ENCODE measurements at regions not wholly inside any gene's neighbourhood (a gene's known extent, or its start where the extent isn't known, plus 50 kb on each side); places are given as distances from the start of the nearest gene placed in this dataset.

GRCh38 chr6:96381246-96381645, 140.4 kb upstream of the UFL1 start:
- Histone ChIP-seq H4K91ac (replicated peaks; ENCODE audit: insufficient read length, low read length) (no peak overlapping the region), H3K23ac (ENCODE audit: insufficient read length) (no peak overlapping the region), H2BK12ac (ENCODE audit: low read depth, low read length) (no peak overlapping the region), H3K4me1 (replicated peaks in 1 of 4; ENCODE audit: control insufficient read depth in 3 of 4, insufficient read depth in 4 of 4, low read length in 3 of 4) (no peaks in the 10 kb centered on the region), H3K18ac (ENCODE audit: extremely low read depth, low read length) (no peak overlapping the region), H2BK15ac (ENCODE audit: low read length) (no peak overlapping the region), H3K23me2 (ENCODE audit: low read depth, low read length) (no peaks in the 10 kb centered on the region), H3K4ac (replicated peaks; ENCODE audit: insufficient read length, low read depth, low read length) (no peak overlapping the region), H3K9me3 (ENCODE audit: insufficient read depth in 2 of 2, low read depth in 1 of 2, low read length in 1 of 2) (no peaks in the 10 kb centered on the region), H3K4me3 (ENCODE audit: extremely low read depth in 1 of 4, insufficient read depth in 2 of 4, low read depth in 3 of 4, low read length in 4 of 4) (no peak overlapping the region), H3K79me1 (ENCODE audit: low read depth, low read length) (no peaks in the 10 kb centered on the region), H4K8ac (ENCODE audit: extremely low read depth, insufficient read depth, low read length) (no peak overlapping the region), H3K14ac (ENCODE audit: insufficient read length) (no peak overlapping the region), H3K9ac (replicated peaks in 1 of 4; ENCODE audit: extremely low read depth in 1 of 4, low read depth in 3 of 4, low read length in 3 of 4) (no peak overlapping the region), H3K36me3 (ENCODE audit: control insufficient read depth in 2 of 4, insufficient read depth in 4 of 4, low read length in 3 of 4) (no peaks in the 10 kb centered on the region), H2BK120ac (replicated peaks; ENCODE audit: low read depth, low read length) (no peak overlapping the region), H3K56ac (replicated peaks; ENCODE audit: insufficient read length, low read depth, low read length) (no peak overlapping the region), H4K5ac (ENCODE audit: insufficient read length, low read depth, low read length) (no peak overlapping the region), H3K27me3 (replicated peaks in 1 of 4; ENCODE audit: control insufficient read depth in 3 of 4, extremely low read depth in 1 of 4, insufficient read depth in 3 of 4, low read length in 3 of 4) (no peaks in the 10 kb centered on the region), H3K4me2 (ENCODE audit: insufficient read depth in 1 of 2, low read depth in 2 of 2, low read length in 2 of 2) (no peak overlapping the region), H4K20me1 (replicated peaks in 1 of 2; ENCODE audit: control insufficient read depth in 1 of 2, insufficient read depth in 2 of 2, low read length in 2 of 2) (no peaks in the 10 kb centered on the region), H2AFZ (ENCODE audit: low read length) (no peak overlapping the region), H3K79me2 (ENCODE audit: control insufficient read depth in 1 of 2, insufficient read depth in 2 of 2, low read length in 2 of 2) (no peaks in the 10 kb centered on the region), H3K27ac (ENCODE audit: low read depth, low read length) (no peak overlapping the region), H2BK5ac (ENCODE audit: low read depth, low read length) (no peak overlapping the region), H2AK5ac (ENCODE audit: low read depth, low read length) (no peak overlapping the region), H2BK20ac (ENCODE audit: low read length) (no peak overlapping the region)
- WGBS, 2 experiments (ENCODE audit: extremely low coverage in 1 of 2, insufficient coverage in 1 of 2, insufficient read length in 1 of 2, insufficient replicate concordance in 2 of 2, low coverage in 1 of 2, low lambda C conversion rate in 2 of 2, missing lambda C conversion rate in 1 of 2) = 82% methylated on average over 1 of the region's 1 CpG; no CpG with 5 or more reads in 1 of the 2 experiments
- DNase-seq (ENCODE audit: low read depth in 1 of 2, low spot score in 2 of 2) = no peak
- ChIA-PET CTCF (ENCODE audit: partially characterized antibody) (interaction anchor here (0.6 kb wide), 1 partner anchor 811 kb away, joined by 3 read pairs; no protein-coding TSS in a partner anchor), POLR2A (ENCODE audit: partially characterized antibody) (no interaction called here)
- TF ChIP-seq RNF2 (IDR thresholded peaks at IDR 0.05; ENCODE audit: borderline replicate concordance, low read depth, low read length, missing control alignments, poor library complexity, severe bottlenecking) = no peak
- TF ChIP-seq SP2 (IDR thresholded peaks at IDR 0.05; ENCODE audit: low read length) = no peak
- TF ChIP-seq, protein P1, sequence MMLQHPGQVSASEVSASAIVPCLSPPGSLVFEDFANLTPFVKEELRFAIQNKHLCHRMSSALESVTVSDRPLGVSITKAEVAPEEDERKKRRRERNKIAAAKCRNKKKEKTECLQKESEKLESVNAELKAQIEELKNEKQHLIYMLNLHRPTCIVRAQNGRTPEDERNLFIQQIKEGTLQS (IDR thresholded peaks at IDR 0.05; ENCODE audit: insufficient read depth, low read depth, low read length) = no peak
- no peak for TF ChIP-seq JUND (IDR thresholded peaks at IDR 0.05; ENCODE audit: low read length)
- TF ChIP-seq NRF1 (IDR thresholded peaks at IDR 0.05; ENCODE audit: low read depth, low read length) = no peak
- TF ChIP-seq JUN (IDR thresholded peaks at IDR 0.05; ENCODE audit: low read depth, low read length) = no peak
- no peak for TF ChIP-seq POLR2A (IDR thresholded peaks at IDR 0.05; ENCODE audit: control extremely low read depth in 1 of 2, low read depth in 2 of 2, low read length in 2 of 2)
- no peak for TF ChIP-seq FOSL1 (IDR thresholded peaks at IDR 0.05; ENCODE audit: insufficient read depth, low read depth, low read length)
- no peak for TF ChIP-seq HDAC6 (IDR thresholded peaks at IDR 0.05; ENCODE audit: low read depth, low read length)
- TF ChIP-seq, protein P2, sequence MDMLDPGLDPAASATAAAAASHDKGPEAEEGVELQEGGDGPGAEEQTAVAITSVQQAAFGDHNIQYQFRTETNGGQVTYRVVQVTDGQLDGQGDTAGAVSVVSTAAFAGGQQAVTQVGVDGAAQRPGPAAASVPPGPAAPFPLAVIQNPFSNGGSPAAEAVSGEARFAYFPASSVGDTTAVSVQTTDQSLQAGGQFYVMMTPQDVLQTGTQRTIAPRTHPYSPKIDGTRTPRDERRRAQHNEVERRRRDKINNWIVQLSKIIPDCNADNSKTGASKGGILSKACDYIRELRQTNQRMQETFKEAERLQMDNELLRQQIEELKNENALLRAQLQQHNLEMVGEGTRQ (IDR thresholded peaks at IDR 0.05; ENCODE audit: low read length) = no peak
- FAIRE-seq = no peak
